HG02938 (cell line): ENCODE measurements at regions not wholly inside any gene's neighbourhood (a gene's known extent, or its start where the extent isn't known, plus 50 kb on each side); places are given as distances from the start of the nearest gene placed in this dataset.

Experiments
- ATAC-seq: cut with Tn5 transposase; IDR thresholded peaks from one replicate; pipeline ENCODE4 v1.9.1; 2021; ENCODE audit warnings: mild to moderate bottlenecking, moderate library complexity; ENCODE audit not compliant: unreplicated experiment

DNA sequence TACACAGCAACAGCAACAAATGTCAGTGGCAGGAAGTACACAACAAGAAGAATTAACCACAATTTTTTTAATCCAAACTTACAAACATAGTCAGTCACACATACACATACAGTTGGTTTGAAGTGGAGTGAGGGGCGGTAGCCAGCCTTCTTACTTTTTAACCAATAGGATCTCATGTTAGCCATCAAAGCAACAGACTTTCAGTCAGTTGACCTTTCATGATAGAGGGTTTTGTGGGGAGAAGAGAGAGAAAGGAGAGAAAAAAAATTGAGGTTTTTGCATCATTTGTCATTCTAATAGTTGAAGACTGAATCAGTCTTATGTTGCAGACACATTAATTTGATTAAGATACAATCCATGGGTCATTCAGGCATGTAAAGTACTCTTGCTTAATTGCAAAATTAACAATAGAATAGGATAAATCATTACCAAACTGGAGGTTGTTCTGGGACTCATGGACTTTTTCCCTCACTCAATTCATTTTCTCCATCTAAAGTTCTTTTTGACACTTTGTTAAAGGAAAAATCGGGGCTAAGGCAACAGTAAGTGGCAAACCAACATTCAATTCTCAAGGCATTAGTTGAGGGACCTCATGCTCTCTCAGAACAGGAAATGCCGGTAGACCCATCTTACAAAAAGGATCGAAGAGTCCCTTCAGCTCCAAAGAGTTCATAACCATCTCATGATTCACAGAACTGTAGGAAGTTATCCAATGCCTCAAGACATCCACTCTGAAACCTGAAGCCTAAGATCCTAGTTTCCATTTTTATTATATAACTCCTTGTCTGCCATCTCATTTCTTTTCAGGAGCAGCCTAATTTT is 159.5 kb upstream of the LPP start:
- ATAC-seq = no peak

GRCh38 chr3:187995043-187995400 is 158.9 kb upstream of the LPP start:
- ATAC-seq = no peak

GRCh38 chr3:187995667-187996066 is 158.3 kb upstream of the LPP start:
- ATAC-seq = no peak

- ATAC-seq = no peak
Observed at GRCh38 chr3:187996609-187997008, 157.3 kb upstream of the LPP start.

DNA sequence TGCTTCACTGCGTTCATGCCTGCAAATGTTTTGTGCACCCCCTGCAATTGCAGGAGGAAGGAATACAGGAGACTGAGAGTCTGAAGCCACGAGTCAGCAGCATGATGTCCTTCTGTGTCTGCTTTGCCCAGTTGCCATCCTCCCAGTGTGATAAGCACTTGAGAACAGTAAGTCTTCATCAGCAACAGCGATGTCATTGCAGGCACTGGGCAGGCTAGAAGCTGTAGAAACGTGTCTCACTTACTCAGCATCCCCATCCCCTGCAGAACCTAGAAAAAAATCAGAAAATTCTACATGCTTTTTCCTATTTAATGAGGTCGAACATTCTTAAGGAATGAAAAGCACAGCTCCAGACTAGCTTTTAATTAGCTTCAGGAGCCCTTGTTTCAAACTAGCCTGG is 156.5 kb upstream of the LPP start:
- ATAC-seq = no peak

- no peak for ATAC-seq
Observed at GRCh38 chr3:187997946-187998561, 155.9 kb upstream of the LPP start.

GRCh38 chr3:187998611-187999010 is 155.3 kb upstream of the LPP start:
- ATAC-seq = no peak

DNA sequence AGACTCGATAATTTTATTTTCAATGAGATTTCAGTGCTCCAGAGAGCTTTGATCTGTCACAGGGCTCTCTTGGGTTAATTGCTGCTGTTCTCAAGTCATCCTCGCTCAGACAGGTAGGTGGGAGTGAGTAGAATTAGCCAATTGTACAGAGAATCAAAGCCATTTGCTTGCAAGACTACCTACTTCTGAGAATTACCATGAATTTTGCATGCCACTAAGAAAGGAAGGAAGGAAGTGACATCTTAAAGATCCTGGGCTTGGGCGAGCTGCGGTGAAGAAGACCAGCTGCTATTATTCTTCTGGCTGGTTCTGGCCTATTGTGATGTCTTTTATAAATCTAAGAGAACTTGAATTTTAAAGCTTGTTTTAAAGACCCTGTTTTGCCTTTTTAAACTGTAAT is 154.1 kb upstream of the LPP start:
- ATAC-seq = no peak

DNA sequence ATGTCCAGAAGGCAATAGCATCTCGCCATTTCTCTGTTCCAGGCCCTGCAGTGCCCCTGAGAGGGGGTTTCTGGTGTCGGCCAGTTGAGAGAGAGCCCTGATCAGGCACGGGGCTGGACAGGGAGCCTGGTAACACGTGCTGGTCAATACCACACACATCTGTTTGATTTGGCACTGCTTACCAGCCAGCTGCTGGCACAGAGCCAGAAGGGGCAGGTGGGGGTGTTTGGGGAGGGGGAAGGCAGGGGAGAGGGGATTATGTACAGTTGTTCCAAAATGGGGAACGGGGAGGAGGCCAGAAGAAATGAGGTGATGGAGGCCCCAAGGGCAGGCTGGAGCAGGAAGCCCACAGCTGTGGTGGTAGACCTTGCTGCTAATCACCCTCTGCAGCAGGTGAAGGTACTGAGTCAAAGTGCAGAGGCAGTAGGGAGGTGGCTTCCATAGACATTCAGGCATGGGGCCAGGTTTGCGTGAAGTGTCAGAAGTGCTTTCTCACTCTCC is 153.5 kb upstream of the LPP start:
- ATAC-seq = no peak

DNA sequence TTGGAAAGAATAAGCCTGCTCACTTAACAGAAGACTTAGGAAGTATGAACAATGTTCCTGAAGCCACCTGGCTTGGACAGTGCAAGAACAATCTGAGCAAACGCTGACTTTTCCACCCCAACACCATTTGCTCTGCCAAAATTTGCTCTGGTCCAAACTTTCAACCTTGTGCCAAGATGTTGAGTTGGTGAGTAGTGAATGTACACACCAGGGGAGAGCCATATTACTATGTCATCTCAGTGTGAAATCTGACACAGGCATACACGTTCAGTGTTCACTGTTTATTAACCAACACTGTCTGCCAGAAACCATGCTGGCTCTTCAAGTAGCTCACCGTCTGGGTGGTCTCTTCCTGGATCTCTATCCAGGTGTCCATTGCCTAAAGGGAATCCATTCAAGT is 152.9 kb upstream of the LPP start:
- no peak for ATAC-seq

DNA sequence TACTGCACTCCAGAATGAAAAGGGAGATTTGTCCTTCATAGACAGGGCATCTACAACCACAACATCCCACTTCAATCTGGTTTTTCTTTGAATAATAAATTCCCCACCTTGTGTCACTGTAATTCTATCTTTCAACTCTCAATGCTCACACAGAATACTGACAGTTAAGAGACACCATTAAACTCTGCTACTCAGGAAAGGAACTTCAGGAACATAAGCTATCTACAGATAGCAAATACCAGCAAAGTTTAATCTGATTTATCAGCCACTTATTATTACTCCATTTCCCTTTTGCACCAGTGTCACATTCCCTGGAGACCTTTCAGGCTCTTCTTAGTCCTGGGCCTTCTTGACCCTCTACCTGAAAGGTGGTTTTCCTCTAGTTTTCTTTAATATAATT is 152.0 kb upstream of the LPP start:
- ATAC-seq = no peak

- no peak for ATAC-seq
Observed at GRCh38 chr3:188002626-188003138, 151.3 kb upstream of the LPP start.

DNA sequence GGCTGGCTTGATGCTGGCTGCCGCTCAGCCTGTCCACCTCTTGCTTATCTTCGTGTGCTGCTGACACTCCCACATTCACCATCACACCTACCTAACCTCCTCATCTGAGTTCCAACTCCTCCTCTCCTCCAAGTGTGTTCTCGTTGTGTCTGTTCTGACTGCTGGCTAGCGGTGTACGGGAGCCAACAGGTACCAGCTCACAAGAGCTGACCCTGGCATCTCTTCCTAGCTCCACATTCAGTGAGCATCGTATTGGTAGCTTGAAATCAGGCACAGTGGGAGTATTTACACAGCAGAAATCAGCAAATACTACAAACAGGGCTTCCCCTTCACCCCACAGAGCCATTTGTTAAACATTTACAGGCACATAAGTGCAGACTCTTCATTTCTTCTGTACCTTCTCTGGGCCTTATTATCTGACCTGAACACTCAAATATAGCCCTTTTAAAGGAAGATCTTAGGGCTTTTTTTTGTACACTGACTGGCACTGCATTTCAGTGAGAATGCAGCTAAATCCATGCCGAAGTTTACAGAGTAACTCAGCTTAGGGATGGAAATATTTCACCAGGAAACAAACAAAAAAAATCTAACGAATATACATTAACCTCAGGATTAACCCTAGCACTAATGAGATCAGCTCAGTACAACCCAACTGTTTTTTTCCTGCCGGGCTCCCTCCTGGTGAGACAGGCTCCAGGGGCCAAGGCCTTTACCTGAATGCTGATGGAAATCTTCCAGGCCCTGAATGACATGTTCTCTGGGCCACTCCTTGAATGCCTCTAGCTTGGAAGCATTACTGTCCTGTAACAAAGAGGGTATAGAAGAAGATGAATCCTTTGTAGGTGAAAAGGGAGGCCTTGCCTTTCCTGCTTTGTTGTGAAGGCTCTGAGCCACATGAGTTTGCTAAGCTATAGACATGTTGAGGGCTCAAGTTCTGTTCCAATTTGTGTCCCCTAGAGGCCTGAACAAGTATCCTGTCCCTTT is 150.5 kb upstream of the LPP start:
- no peak for ATAC-seq

GRCh38 chr3:188006726-188007393 is 147.1 kb upstream of the LPP start:
- ATAC-seq = no peak

DNA sequence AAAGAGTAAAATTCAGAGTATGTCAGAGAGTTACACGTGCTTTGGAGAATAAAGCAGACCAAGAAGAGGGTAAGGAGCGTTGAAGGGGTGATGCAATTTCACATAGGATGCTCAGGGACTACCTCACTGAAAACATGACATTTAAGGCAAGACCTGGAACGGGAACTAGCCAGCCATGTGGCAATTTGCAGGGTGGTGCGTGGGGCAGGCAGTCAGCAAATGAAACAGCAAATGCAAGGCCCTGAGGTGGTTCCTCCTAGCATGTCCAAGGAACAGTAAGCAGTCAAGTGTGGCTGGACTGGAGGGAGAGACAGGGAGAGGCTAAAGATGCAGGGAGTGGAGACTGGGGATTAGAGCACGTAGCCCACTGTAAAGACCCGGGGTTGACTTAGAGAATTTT is 146.1 kb upstream of the LPP start:
- no peak for ATAC-seq

GRCh38 chr3:188008582-188009213 is 145.3 kb upstream of the LPP start:
- ATAC-seq = no peak

DNA sequence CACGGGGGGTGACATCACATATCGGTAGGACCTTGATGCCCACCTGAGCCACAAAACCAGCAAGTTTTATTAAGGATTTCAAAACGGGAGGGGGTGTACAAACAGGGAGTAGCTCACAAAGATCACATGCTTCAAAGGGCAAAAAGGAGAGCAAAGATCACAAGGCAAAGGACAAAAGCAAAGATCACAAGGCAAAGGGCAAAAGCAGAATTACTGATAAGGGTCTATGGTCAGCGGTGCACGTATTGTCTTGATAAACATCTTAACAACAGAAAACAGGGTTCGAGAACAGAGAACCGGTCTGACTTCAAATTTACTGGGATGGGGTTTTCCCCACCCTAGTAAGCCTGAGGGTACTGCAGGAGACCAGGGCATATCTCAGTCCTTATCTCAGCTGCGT is 143.5 kb upstream of the LPP start:
- ATAC-seq = no peak

DNA sequence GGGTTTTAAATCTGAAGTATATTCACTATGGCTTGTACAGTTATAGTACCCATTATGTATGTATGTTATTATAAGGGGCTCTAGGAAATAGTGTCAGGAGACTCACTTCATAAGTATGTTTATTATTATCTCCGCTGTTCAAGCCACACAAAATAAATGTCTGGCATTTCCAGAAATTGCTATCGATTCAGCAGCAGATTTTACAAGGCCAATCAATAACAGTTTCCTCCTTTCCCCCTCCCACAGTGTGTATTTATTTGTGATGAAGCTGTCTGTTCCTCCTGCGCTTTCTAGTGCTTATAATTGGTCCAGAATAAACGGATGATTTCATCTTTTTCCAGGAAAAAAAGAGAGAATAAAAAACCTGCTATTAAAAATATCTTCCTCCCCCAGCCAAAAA is 134.2 kb upstream of the LPP start:
- ATAC-seq = no peak

GRCh38 chr3:188021041-188021440 is 132.9 kb upstream of the LPP start:
- ATAC-seq = no peak

GRCh38 chr3:188021502-188022040 is 132.4 kb upstream of the LPP start:
- no peak for ATAC-seq
